DOHH2 (cell line): ENCODE measurements at regions not wholly inside any gene's neighbourhood (a gene's known extent, or its start where the extent isn't known, plus 50 kb on each side); places are given as distances from the start of the nearest gene placed in this dataset.

Source experiments
- H3F3A ChIP-seq: fragments of 200-600 bp; sonication (generic), shearing (Covaris generic); 2 replicates; pipeline ENCODE4 v1.6.0; 2016; ENCODE audit warnings: antibody characterized with exemption, mild to moderate bottlenecking; ENCODE audit not compliant: control insufficient read depth, insufficient read depth
- H3K27ac ChIP-seq: fragments of 200-600 bp; sonication (generic); 2 replicates; pipeline ENCODE4 v1.5.1; 2014; ENCODE audit warnings: low read depth, mild to moderate bottlenecking, low read length, moderate library complexity
- H3K27me3 ChIP-seq: fragments of 200-600 bp; sonication (generic); 2 replicates; pipeline ENCODE4 v1.6.1; 2014; ENCODE audit warnings: mild to moderate bottlenecking, low read length, mixed read lengths; ENCODE audit not compliant: control insufficient read depth
- H3K36me3 ChIP-seq: fragments of 200-600 bp; sonication (generic); 2 replicates; pipeline ENCODE4 v1.6.1; 2014; ENCODE audit warnings: mild to moderate bottlenecking, low read length, moderate library complexity, mixed read lengths; ENCODE audit not compliant: control insufficient read depth
- H3K4me1 ChIP-seq: fragments of 200-600 bp; sonication (generic); 2 replicates; pipeline ENCODE4 v1.6.1; 2014; ENCODE audit warnings: mild to moderate bottlenecking, low read length, mixed read lengths; ENCODE audit not compliant: control insufficient read depth
- H3K4me2 ChIP-seq: fragments of 200-600 bp; sonication (generic); 2 replicates; pipeline ENCODE4 v1.6.0; 2014; ENCODE audit warnings: mild to moderate bottlenecking, low read length, moderate library complexity
- H3K4me3 ChIP-seq: fragments of 200-600 bp; sonication (generic); 2 replicates; pipeline ENCODE4 v1.5.1; 2014; ENCODE audit warnings: mild to moderate bottlenecking, low read length, mixed read lengths
- H3K79me2 ChIP-seq: fragments of 200-600 bp; sonication (generic); 2 replicates; pipeline ENCODE4 v1.6.1; 2014; ENCODE audit warnings: mild to moderate bottlenecking, low read length, mixed read lengths; ENCODE audit not compliant: control insufficient read depth
- H3K9me2 ChIP-seq: fragments of 200-600 bp; sonication (generic); replicated peaks from 2 replicates; pipeline ENCODE4 v1.6.1; 2014; ENCODE audit warnings: mild to moderate bottlenecking, low read length, mixed read lengths; ENCODE audit not compliant: control insufficient read depth
- H3K9me3 ChIP-seq: fragments of 200-600 bp; sonication (generic); 2 replicates; pipeline ENCODE4 v1.6.1; 2014; ENCODE audit warnings: antibody characterized with exemption, low read length, mixed read lengths; ENCODE audit not compliant: control insufficient read depth, insufficient read depth
- H4K20me1 ChIP-seq: fragments of 200-600 bp; sonication (generic); 2 replicates; pipeline ENCODE4 v1.6.0; 2014; ENCODE audit warnings: low read depth, mild to moderate bottlenecking, antibody characterized with exemption, low read length, moderate library complexity; ENCODE audit not compliant: control insufficient read depth, insufficient read depth
- CTCF ChIP-seq: fragments of 200-600 bp; sonication (generic); IDR thresholded peaks from one replicate; pipeline ENCODE4 v1.5.1; 2014; ENCODE audit warnings: antibody characterized with exemption, mild to moderate bottlenecking, low read depth, low read length; ENCODE audit not compliant: poor library complexity, severe bottlenecking
- EZH2phosphoT487 ChIP-seq: fragments of 200-600 bp; sonication (generic); IDR thresholded peaks from 2 replicates; pipeline ENCODE4 v1.6.1; 2017; ENCODE audit warnings: borderline replicate concordance, mild to moderate bottlenecking, antibody characterized with exemption, low read length, moderate library complexity, mixed read lengths

GRCh38 chr12:131407221-131408035 is 303.5 kb upstream of the SFSWAP start:
- H3K27me3 ChIP-seq, result no peaks in the 10 kb centered on the region
- no peaks in the 10 kb centered on the region for H3F3A ChIP-seq
- no peaks in the 10 kb centered on the region for H3K36me3 ChIP-seq
- H3K9me3 ChIP-seq, result no peaks in the 10 kb centered on the region
- H3K4me1 ChIP-seq, result no peaks in the 10 kb centered on the region
- H3K27ac ChIP-seq, result no peak overlapping the region
- no peaks in the 10 kb centered on the region for H3K79me2 ChIP-seq
- no peak overlapping the region for H3K4me3 ChIP-seq
- H3K4me2 ChIP-seq, result no peak overlapping the region
- TF ChIP-seq EZH2phosphoT487 (no peak), CTCF (no peak)
- no peaks in the 10 kb centered on the region for H4K20me1 ChIP-seq
- no peaks in the 10 kb centered on the region for H3K9me2 ChIP-seq

GRCh38 chr12:131408036-131408365 is 302.9 kb upstream of the SFSWAP start:
- Histone ChIP-seq H3K27me3 (no peaks in the 10 kb centered on the region), H3K36me3 (no peaks in the 10 kb centered on the region), H3K27ac (no peak overlapping the region), H3K4me2 (no peak overlapping the region), H4K20me1 (no peaks in the 10 kb centered on the region), H3K9me3 (no peaks in the 10 kb centered on the region), H3K4me1 (no peaks in the 10 kb centered on the region), H3K4me3 (no peak overlapping the region), H3K79me2 (no peaks in the 10 kb centered on the region), H3F3A (no peaks in the 10 kb centered on the region), H3K9me2 (no peaks in the 10 kb centered on the region)
- TF ChIP-seq EZH2phosphoT487, result no peak
- no peak for TF ChIP-seq CTCF

- Histone ChIP-seq H3F3A (no peaks in the 10 kb centered on the region), H3K9me3 (no peaks in the 10 kb centered on the region)
Observed at GRCh38 chr12:131408484-131408883, 302.4 kb upstream of the SFSWAP start.

More at GRCh38 chr12:131408484-131408883, 302.4 kb upstream of the SFSWAP start:
- Histone ChIP-seq H3K79me2 (no peaks in the 10 kb centered on the region), H4K20me1 (no peaks in the 10 kb centered on the region), H3K27me3 (no peaks in the 10 kb centered on the region), H3K4me1 (no peaks in the 10 kb centered on the region), H3K4me3 (no peak overlapping the region), H3K36me3 (no peaks in the 10 kb centered on the region), H3K9me2 (no peaks in the 10 kb centered on the region), H3K4me2 (no peak overlapping the region), H3K27ac (no peak overlapping the region)
- TF ChIP-seq CTCF (no peak), EZH2phosphoT487 (no peak)
